Posterior vena cava (tissue), 2 donors: ENCODE measurements at regions not wholly inside any gene's neighbourhood (a gene's known extent, or its start where the extent isn't known, plus 50 kb on each side); places are given as distances from the start of the nearest gene placed in this dataset.

Experiments
- DNase-seq: peaks from one replicate; pipeline ENCODE4 v3.0.0-alpha.2; 2020; ENCODE audit warnings: low spot score
- intact Hi-C, 2 donors: fragments of 100-400 bp; cut with DNase I; formaldehyde crosslinking; loops; one replicate each; pipeline versions ENCODE4 v1.14.1 to v1.14.2; 2022 to 2023
- donor health status: DM: yes; HTN: yes; CAD: no.
- donor health status: DM: yes; HTN: yes; CAD: no.

GRCh38 chr6:43965628-43966373 lies 161.5 kb downstream of the MRPL14 start:
- no peak for DNase-seq

DNA sequence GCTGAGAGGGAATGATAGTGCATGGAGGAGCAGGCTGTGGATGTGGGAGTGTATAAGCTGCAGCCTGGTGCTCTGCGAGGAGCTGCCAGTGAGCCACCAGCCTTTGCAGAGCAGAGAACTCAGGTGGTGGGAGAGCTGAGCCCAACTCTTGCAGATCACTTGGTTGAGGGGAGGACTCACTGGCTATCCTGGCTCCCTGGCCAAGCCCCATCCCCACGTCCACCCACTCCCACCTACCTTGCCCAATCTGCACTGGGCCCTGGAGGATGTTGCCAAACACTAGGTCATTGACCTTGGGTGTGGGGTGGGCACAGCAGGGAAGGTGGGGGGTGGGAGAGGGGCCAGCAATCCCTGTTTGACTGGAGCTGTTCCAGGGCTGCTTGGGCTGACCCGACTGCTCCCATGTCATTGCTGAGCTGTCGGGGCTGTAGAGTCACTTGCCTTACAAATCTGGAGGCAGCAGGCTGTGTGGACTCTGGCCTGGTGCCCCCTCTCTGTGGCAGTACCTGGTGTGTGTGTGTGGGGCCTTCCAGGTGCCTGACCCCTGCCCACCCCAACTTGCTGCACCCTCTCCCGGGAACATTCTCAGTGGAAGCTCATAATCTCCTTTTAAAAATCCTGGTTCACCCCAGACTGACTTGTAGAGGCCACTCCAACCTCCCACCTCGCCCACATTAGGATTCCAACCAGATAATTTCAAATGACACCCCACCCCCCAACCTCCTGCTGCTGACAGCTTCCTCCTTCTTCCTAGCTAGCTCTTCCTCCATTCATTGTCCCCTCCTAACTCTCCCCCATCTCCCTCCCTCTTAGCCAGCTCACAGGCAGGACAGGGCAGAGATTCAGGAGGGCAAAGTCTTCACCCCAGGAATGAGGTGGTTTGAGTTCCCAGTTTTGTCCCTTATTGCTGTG lies 162.3 kb downstream of the MRPL14 start:
- intact Hi-C loops: no loop called here

More at GRCh38 chr6:43965628-43966373, 161.5 kb downstream of the MRPL14 start:
- intact Hi-C loops: no loop called here

DNA sequence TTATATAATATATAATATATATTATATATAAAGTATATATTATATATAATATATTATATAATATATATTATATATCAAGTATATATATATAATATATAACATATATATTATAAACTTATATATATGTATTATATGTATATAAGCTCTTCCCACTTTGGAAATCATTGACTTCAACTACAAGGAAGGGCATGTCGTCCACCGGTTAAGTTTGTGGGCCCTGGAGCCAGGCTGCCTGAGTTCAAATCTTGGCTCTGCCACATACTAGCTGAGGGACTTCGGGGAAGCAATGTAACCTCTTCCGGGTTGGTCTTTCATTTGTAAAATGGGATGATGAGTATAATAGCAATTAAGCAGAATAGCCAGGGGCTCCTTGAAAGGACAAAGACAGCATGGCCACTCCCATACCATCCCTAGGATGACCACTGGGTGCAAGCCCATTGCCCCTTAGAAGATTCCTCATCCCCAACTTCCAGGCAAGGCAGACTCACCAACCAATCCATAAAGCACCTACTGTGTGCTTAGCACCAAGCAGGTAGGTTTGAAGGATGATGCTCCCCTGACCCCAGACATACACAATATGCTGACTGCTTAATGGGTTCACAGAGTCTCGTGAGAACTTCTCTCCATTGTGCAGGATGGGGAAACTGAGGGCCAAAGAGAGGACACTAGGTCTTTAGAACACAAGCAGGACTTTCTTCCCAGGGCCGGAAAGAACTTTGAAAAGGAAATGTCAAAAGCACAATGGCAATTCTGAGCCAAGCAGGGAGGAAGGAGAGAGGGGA lies 163.2 kb downstream of the MRPL14 start:
- intact Hi-C loops: no loop called here

More for the DNA sequence above, 162.3 kb downstream of the MRPL14 start:
- no peak for DNase-seq

DNA sequence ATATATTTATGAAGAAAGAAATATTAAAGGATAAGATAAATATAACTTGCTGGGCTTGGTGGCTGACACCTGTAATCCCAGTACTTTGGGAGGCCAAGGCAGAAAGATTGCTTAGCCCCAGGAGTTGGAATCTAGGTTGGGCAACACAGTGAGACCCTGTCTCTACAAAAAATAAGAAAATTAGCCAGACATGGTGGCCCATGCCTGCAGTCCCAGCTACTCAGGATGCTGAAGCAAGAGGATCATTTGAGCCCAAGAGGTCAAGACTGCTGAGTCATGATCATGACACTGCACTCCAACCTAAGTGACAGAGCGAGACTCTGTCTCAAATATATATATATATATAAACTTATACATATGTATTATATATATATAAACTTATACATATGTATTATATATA lies 164.0 kb downstream of the MRPL14 start:
- intact Hi-C loops: no loop called here
- DNase-seq: no peak

More for the DNA sequence above, 163.2 kb downstream of the MRPL14 start:
- no peak for DNase-seq

DNA sequence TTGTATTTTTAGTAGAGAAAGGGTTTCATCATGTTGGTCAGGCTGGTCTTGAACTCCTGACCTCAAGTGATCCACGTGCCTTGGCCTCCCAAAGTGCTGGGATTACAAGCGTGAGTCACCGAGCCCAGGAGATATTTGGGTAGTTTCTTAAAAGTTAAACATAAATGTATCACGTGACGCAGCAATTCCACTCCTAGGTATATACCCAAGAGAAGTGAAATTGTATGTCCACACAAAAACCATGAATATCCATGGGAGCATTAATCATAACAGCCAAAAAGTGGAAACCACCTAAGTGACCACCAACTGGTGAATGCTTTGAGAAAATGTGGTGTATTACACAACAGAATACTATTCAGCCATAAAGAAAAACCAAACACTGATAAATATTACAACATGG lies 164.8 kb downstream of the MRPL14 start:
- intact Hi-C loops: no loop called here
- no peak for DNase-seq

GRCh38 chr6:43957273-43957672 lies 170.0 kb downstream of the MRPL14 start:
- no peak for DNase-seq
- intact Hi-C loops: loop anchor here in 1 of 2 donors (10.0 kb wide), 1 partner anchor 182 kb away; the partner anchor contains the start of gene VEGFA

DNA sequence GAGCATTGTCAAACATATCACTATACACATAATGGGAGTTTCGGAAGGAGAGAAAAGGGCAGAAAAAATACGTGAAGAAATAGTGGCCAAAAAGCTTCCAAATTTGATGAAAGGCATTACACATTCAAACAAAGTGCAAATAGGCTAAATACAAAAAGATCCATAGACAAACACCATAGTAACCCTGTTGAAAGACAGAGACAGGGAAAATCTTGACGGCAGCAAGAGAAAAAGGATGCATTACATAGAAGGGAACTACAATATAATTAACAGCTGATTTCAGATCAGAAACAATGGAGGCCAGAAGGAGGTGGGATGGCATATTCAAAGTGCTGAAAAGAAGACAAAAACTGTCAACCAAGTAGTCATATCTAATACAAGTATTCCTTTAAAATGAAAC lies 170.8 kb downstream of the MRPL14 start:
- intact Hi-C loops: loop anchor here in 1 of 2 donors (10.0 kb wide), 1 partner anchor 182 kb away; the partner anchor contains the start of gene VEGFA
- no peak for DNase-seq

DNA sequence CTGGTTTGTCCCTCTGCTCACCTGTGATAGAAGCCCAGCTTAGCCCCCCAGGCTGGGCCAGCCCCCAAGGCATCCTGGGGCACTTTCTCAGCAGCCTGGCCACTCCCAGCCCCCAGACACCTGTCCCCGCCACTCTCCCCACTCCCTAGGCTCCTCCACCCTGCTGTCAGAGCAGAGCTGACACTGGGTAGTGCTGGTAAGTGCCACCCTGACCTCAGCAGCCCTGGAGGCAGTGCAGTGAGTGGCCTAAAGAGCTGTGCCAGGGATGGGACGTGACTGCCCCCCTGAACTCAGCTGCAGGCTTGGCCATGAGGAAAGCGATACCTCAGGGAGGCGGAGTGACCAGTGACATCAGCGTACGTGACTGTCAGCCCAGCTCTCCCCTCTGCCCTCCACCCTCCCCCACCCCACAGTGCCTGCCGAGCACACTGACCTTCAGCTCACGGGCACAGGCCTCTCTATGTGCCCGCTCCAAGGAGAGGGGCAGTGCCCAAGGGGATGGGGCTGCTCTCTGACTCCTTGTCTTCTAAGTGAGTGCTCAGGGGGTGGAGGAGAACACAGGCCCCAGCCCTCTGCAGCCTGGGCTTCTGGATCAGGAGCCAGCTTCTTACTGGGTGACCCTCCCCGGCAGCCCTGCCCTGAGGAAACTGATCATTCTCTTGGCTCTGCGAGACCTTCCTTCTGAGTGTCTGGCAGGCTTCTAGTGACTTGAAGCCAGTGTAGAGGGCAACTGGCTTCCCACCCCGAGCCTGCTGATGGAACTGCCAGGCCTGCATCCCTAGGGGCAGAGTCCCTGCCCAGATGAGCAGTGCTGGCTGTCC lies 172.7 kb downstream of the MRPL14 start:
- intact Hi-C loops: loop anchor here in 1 of 2 donors (10.0 kb wide), 1 partner anchor 180 kb away; the partner anchor contains the start of gene VEGFA
- DNase-seq: no peak

- intact Hi-C loops: loop anchor here in 1 of 2 donors (10.0 kb wide), 1 partner anchor 179 kb away; the partner anchor contains the start of gene VEGFA
- no peak for DNase-seq
Measured at GRCh38 chr6:43953794-43954310, 173.4 kb downstream of the MRPL14 start.

- no peak for DNase-seq
- intact Hi-C loops: loop anchor here in 1 of 2 donors (10.0 kb wide), 1 partner anchor 178 kb away; the partner anchor contains the start of gene VEGFA
Measured at GRCh38 chr6:43953256-43953655, 174.0 kb downstream of the MRPL14 start.

GRCh38 chr6:43952746-43953145 lies 174.5 kb downstream of the MRPL14 start:
- intact Hi-C loops: loop anchor here in 1 of 2 donors (10.0 kb wide), 1 partner anchor 178 kb away; the partner anchor contains the start of gene VEGFA

DNA sequence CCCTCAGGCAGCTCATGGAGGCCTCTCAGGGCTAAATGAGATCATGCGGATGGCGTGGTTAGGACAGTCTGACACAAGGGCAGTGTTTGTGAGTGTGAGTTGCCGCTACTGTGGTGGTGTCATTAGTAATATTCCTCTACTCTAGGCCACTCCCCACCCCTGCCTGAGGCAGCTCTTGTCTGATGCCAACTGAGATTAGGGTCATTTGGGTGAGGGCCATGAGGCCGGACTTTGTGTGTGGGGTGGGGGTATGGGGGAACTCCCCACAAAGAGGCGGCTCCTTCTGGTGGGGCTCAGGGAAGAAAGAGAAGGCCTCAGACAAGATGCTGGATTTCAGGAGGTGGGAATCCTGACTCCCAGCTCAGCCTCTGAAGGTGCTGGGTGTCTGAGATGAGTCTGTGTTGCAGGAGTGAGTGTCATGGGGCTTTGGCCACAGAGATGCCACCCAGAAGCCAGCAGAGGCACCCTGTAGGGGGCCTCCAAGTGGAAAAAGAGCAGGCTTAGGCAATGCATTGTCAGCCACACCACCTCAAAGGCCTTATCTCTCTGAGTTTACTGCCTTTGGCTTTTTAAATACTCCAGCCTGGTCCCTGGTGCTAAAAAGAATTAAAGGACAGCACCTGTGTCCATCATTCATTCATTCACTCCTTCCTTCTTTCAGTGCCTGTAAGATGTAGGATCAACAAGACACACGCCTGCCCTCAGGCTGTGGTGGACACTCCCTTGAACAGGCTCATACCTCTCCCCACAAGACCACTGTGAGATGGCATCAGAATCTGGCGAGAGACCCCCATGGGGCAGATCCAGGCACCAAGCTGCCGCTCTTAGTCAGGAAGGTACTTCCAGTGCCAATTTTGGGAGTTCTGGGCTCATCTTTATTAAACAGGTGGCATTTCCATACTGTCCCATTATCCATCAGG lies 175.2 kb downstream of the MRPL14 start:
- intact Hi-C loops: loop anchor here (2.0 to 10.0 kb wide), 2 partner anchors 37 to 177 kb away; partner anchors contain the start of gene VEGFA (in 1 of the 2)
- no peak for DNase-seq

More at GRCh38 chr6:43952746-43953145, 174.5 kb downstream of the MRPL14 start:
- no peak for DNase-seq

DNA sequence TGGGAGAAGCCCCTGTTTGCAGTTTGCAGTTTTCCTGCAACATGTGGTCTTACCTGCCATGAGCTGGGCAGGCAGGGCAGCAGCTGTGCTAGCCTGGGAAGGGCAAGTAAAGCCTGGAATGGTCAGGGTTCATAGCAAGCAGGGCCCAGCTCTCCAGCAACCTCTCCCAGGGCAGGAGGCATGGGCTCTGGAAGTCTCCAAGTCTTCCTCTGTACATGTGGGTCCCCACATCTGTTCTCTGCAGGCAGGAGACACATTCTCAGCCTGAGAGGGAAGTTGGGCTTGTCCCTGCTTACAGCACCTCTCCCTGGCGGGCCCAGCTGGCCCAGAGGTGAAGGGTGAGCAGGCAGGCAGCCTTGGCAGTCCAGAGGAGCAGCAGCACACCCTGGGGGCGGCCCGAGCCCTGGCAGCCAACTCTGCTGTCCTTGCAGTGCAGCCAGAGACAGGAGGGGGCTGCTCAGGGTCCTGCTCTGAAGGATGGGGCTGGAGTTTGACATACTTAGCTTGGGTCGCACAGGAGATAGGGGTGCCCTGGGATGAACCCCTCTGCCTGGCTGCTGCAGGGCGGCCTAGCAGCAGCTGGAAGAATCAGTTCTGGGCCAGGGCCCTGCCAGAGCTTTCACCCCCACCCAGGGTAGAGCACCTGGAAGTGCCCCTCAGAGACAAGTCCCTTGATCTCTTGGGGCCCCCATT lies 176.0 kb downstream of the MRPL14 start:
- intact Hi-C loops: loop anchor here (2.0 to 10.0 kb wide), 2 partner anchors 36 to 176 kb away; partner anchors contain the start of gene VEGFA (in 1 of the 2)
- DNase-seq: peak; percentile 83

DNA sequence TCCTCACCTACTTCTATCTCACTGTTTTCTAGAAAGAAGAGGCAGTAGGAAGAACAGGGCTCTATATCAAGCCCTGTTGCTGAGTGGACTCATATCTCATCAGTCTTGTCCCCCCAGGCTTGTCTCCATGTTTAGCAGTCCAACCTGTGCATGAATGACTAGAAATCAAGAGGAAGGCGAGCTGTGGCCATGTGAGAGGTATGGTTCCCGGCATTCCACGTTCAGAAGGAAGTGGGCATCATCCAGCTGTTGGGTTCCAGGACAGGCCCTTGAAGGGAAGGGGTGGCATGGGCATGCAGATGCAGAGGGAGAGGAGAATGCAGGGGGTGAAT lies 176.6 kb downstream of the MRPL14 start:
- DNase-seq: peak; percentile 36

DNA sequence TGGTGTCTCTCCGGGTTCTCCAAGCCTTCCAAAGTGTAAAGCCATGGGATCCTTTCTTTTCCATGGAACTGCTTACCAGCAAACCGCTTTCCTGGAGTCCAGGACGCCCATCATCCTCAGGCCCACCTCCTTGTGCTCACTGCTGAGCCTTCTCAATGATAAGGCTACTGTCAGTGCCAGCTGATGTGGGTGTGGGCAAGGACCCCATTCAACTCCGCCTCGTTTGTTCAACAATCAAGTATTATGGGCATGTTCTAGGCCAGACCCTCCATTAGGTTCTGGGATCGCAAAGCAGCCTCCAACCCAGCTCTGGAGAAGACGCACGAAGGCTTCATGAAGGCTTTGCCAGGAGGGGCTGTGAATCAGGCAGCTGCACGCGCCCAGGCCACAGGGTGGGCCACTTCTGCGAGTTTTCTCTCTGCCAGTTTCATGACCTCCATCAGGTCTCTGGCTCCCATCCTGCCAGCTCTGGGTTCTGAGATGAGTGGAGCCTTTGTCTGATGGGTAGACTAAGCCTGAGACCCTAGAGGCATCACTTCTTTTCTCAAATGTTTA lies 177.1 kb downstream of the MRPL14 start:
- intact Hi-C loops: loop anchor here (2.0 to 10.0 kb wide), 2 partner anchors 35 to 175 kb away; partner anchors contain the start of gene VEGFA (in 1 of the 2)
- DNase-seq: no peak

More for the DNA sequence above, 176.6 kb downstream of the MRPL14 start:
- intact Hi-C loops: loop anchor here (2.0 to 10.0 kb wide), 2 partner anchors 36 to 176 kb away; partner anchors contain the start of gene VEGFA (in 1 of the 2)
